ENCODE measurements at regions not wholly inside any gene's neighbourhood (a gene's known extent, or its start where the extent isn't known, plus 50 kb on each side); places are given as distances from the start of the nearest gene placed in this dataset.

GRCh38 chr18:64765908-64766307 lies 617.0 kb upstream of the LINC00305 start:
- TF ChIP-seq EZH2 (IDR thresholded peaks at IDR 0.05; ENCODE audit: borderline replicate concordance, low read length), result no peak
- TF ChIP-seq, protein P1, sequence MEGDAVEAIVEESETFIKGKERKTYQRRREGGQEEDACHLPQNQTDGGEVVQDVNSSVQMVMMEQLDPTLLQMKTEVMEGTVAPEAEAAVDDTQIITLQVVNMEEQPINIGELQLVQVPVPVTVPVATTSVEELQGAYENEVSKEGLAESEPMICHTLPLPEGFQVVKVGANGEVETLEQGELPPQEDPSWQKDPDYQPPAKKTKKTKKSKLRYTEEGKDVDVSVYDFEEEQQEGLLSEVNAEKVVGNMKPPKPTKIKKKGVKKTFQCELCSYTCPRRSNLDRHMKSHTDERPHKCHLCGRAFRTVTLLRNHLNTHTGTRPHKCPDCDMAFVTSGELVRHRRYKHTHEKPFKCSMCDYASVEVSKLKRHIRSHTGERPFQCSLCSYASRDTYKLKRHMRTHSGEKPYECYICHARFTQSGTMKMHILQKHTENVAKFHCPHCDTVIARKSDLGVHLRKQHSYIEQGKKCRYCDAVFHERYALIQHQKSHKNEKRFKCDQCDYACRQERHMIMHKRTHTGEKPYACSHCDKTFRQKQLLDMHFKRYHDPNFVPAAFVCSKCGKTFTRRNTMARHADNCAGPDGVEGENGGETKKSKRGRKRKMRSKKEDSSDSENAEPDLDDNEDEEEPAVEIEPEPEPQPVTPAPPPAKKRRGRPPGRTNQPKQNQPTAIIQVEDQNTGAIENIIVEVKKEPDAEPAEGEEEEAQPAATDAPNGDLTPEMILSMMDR (conservative IDR thresholded peaks at IDR 0.05 in 1 of 2, IDR thresholded peaks at IDR 0.05 in 1 of 2; ENCODE audit: extremely low read depth in 1 of 2, insufficient read depth in 1 of 2, low read depth in 1 of 2, low read length in 2 of 2), result no peak

Data from mammary epithelial cell (primary cell).